WERI-Rb-1 (cell line): ENCODE measurements at regions not wholly inside any gene's neighbourhood (a gene's known extent, or its start where the extent isn't known, plus 50 kb on each side); places are given as distances from the start of the nearest gene placed in this dataset.
A peak's percentile ranks its signal among the peaks of the same experiment; 100 is the strongest.

Source experiments
- DNase-seq: peaks from one replicate; pipeline ENCODE4 v3.0.0-alpha.2; 2020
- H3K27ac ChIP-seq: fragments of 250-450 bp; sonication (Bioruptor Pico); 2 replicates; pipeline ENCODE4 v1.5.1; 2020; ENCODE audit warnings: mild to moderate bottlenecking, moderate library complexity
- H3K27me3 ChIP-seq: fragments of 250-450 bp; sonication (Bioruptor Pico); 2 replicates; pipeline ENCODE4 v1.5.1; 2021; ENCODE audit warnings: mild to moderate bottlenecking, low read depth, moderate library complexity; ENCODE audit not compliant: insufficient read depth, severe bottlenecking
- H3K36me3 ChIP-seq: fragments of 250-450 bp; sonication (Bioruptor Pico); 2 replicates; pipeline ENCODE4 v1.5.1; 2020; ENCODE audit warnings: mild to moderate bottlenecking, moderate library complexity
- H3K4me3 ChIP-seq: 2 replicates; pipeline ENCODE4 v1.5.1; 2011; ENCODE audit warnings: low read depth, mild to moderate bottlenecking, control low read depth, low read length
- H3K9me3 ChIP-seq: fragments of 250-450 bp; sonication (Bioruptor Pico); 2 replicates; pipeline ENCODE4 v1.5.1; 2021; ENCODE audit warnings: mild to moderate bottlenecking, moderate library complexity; ENCODE audit not compliant: severe bottlenecking
- TF ChIP-seq, protein P1 (sequence below): IDR thresholded peaks from 2 replicates; pipeline ENCODE4 v1.5.1; 2011; ENCODE audit warnings: low read depth, mild to moderate bottlenecking, control low read depth, inconsistent platforms, low read length

DNA sequence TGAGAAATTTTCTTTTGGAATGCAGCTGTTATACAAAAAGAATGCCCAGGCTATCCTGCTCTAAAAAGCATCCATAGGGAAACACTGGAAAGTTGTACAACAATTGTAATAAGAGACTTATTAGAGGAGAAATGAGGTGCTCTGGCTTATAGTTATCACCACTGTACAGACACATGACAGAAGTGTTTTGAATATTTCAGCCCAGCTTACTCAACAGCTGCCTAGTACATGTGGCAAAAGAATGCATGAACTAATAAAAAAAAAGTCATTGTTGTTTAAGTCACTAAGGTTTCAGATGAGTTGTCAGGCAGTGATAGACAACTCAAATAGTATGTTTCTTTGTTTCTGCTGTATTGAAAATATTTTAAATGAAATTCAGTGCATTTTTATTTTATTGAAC, 307.7 kb downstream of the GPM6A start:
- H3K36me3 ChIP-seq: no peaks in the 10 kb centered on the region
- H3K4me3 ChIP-seq: no peak overlapping the region
- H3K27ac ChIP-seq: no peak overlapping the region
- no peak for DNase-seq
- TF ChIP-seq, protein P1, sequence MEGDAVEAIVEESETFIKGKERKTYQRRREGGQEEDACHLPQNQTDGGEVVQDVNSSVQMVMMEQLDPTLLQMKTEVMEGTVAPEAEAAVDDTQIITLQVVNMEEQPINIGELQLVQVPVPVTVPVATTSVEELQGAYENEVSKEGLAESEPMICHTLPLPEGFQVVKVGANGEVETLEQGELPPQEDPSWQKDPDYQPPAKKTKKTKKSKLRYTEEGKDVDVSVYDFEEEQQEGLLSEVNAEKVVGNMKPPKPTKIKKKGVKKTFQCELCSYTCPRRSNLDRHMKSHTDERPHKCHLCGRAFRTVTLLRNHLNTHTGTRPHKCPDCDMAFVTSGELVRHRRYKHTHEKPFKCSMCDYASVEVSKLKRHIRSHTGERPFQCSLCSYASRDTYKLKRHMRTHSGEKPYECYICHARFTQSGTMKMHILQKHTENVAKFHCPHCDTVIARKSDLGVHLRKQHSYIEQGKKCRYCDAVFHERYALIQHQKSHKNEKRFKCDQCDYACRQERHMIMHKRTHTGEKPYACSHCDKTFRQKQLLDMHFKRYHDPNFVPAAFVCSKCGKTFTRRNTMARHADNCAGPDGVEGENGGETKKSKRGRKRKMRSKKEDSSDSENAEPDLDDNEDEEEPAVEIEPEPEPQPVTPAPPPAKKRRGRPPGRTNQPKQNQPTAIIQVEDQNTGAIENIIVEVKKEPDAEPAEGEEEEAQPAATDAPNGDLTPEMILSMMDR: no peak
- no peaks in the 10 kb centered on the region for H3K9me3 ChIP-seq
- H3K27me3 ChIP-seq: no peaks in the 10 kb centered on the region

- peak; percentile 24 for DNase-seq
- no peaks in the 10 kb centered on the region for H3K27me3 ChIP-seq
- TF ChIP-seq, protein P1: peak; percentile 30; the same call in 1 of the 2 replicates
- peaks cover 6% of the 10 kb centered on the region for H3K9me3 ChIP-seq
- H3K27ac ChIP-seq: no peak overlapping the region
- no peaks in the 10 kb centered on the region for H3K36me3 ChIP-seq
- no peak overlapping the region for H3K4me3 ChIP-seq
These were observed 302.7 kb downstream of the GPM6A start for GRCh38 chr4:175509320-175509719.

GRCh38 chr4:175511861-175512260, 300.2 kb downstream of the GPM6A start:
- Histone ChIP-seq H3K9me3 (peaks cover 6% of the 10 kb centered on the region), H3K27ac (no peak overlapping the region), H3K27me3 (no peaks in the 10 kb centered on the region), H3K36me3 (no peaks in the 10 kb centered on the region), H3K4me3 (no peak overlapping the region)
- TF ChIP-seq, protein P1: no peak
- no peak for DNase-seq

GRCh38 chr4:175514174-175514573, 297.9 kb downstream of the GPM6A start:
- no peak for DNase-seq
- Histone ChIP-seq H3K9me3 (peaks cover 6% of the 10 kb centered on the region), H3K27ac (no peak overlapping the region), H3K27me3 (no peaks in the 10 kb centered on the region), H3K36me3 (no peaks in the 10 kb centered on the region), H3K4me3 (no peak overlapping the region)
- TF ChIP-seq, protein P1: no peak

- no peaks in the 10 kb centered on the region for H3K36me3 ChIP-seq
- TF ChIP-seq, protein P1: no peak
- H3K9me3 ChIP-seq: no peaks in the 10 kb centered on the region
- no peaks in the 10 kb centered on the region for H3K27me3 ChIP-seq
- DNase-seq: no peak
- no peak overlapping the region for H3K4me3 ChIP-seq
- no peak overlapping the region for H3K27ac ChIP-seq
These were observed 281.4 kb downstream of the GPM6A start for GRCh38 chr4:175530655-175531054.

GRCh38 chr4:175531405-175532091, 280.5 kb downstream of the GPM6A start:
- no peaks in the 10 kb centered on the region for H3K9me3 ChIP-seq
- no peak for DNase-seq
- TF ChIP-seq, protein P1: no peak
- no peaks in the 10 kb centered on the region for H3K36me3 ChIP-seq
- H3K27me3 ChIP-seq: no peaks in the 10 kb centered on the region
- no peak overlapping the region for H3K27ac ChIP-seq
- no peak overlapping the region for H3K4me3 ChIP-seq
